GM19467 (cell line): ENCODE measurements at regions not wholly inside any gene's neighbourhood (a gene's known extent, or its start where the extent isn't known, plus 50 kb on each side); places are given as distances from the start of the nearest gene placed in this dataset.

Experiments
- ATAC-seq: cut with Tn5 transposase; IDR thresholded peaks from one replicate; pipeline ENCODE4 v1.9.1; 2021; ENCODE audit warnings: mild to moderate bottlenecking, moderate library complexity; ENCODE audit not compliant: unreplicated experiment

- ATAC-seq, result no peak
Measured at GRCh38 chr16:17691106-17691898, 220.5 kb upstream of the XYLT1 start.

- ATAC-seq, result no peak
Measured at GRCh38 chr16:17685447-17685846, 214.7 kb upstream of the XYLT1 start.

- no peak for ATAC-seq
Measured at GRCh38 chr16:17683281-17683680, 212.5 kb upstream of the XYLT1 start.

- no peak for ATAC-seq
Measured at GRCh38 chr16:17676171-17676570, 205.4 kb upstream of the XYLT1 start.

GRCh38 chr16:17668386-17668785, 197.6 kb upstream of the XYLT1 start:
- ATAC-seq, result no peak

GRCh38 chr16:17666293-17666692, 195.5 kb upstream of the XYLT1 start:
- no peak for ATAC-seq

GRCh38 chr16:17658881-17659280, 188.1 kb upstream of the XYLT1 start:
- no peak for ATAC-seq

- ATAC-seq, result no peak
Measured at GRCh38 chr16:17657045-17657444, 186.3 kb upstream of the XYLT1 start.

GRCh38 chr16:17654571-17654970, 183.8 kb upstream of the XYLT1 start:
- no peak for ATAC-seq

GRCh38 chr16:17654142-17654541, 183.4 kb upstream of the XYLT1 start:
- no peak for ATAC-seq

- ATAC-seq, result no peak
Measured at GRCh38 chr16:17647879-17648872, 177.4 kb upstream of the XYLT1 start.

- ATAC-seq, result no peak
Measured at GRCh38 chr16:17643935-17644334, 173.2 kb upstream of the XYLT1 start.

- ATAC-seq, result no peak
Measured at GRCh38 chr16:17641990-17642389, 171.2 kb upstream of the XYLT1 start.

GRCh38 chr16:17638134-17638533, 167.4 kb upstream of the XYLT1 start:
- ATAC-seq, result no peak

- no peak for ATAC-seq
Measured at GRCh38 chr16:17635183-17635582, 164.4 kb upstream of the XYLT1 start.

- ATAC-seq, result no peak
Measured at GRCh38 chr16:17633181-17633951, 162.6 kb upstream of the XYLT1 start.

- no peak for ATAC-seq
Measured at GRCh38 chr16:17632667-17633066, 161.9 kb upstream of the XYLT1 start.

GRCh38 chr16:17629936-17630335, 159.2 kb upstream of the XYLT1 start:
- ATAC-seq, result no peak

- no peak for ATAC-seq
Measured at GRCh38 chr16:17628983-17629382, 158.2 kb upstream of the XYLT1 start.

- ATAC-seq, result no peak
Measured at GRCh38 chr16:17622366-17622765, 151.6 kb upstream of the XYLT1 start.

GRCh38 chr16:17619261-17619660, 148.5 kb upstream of the XYLT1 start:
- no peak for ATAC-seq
